Thyroid gland (tissue), 4 donors: ENCODE measurements at regions not wholly inside any gene's neighbourhood (a gene's known extent, or its start where the extent isn't known, plus 50 kb on each side); places are given as distances from the start of the nearest gene placed in this dataset.
"Not testable (repeated sequence)": the region's sequence is repeated elsewhere in the genome, so short reads cannot be mapped to it uniquely, and the experiment has no call there.

Experiments used
- DNase-seq, 2 donors: peaks; one replicate each; pipeline ENCODE4 v3.0.0-alpha.2; 2019
- H3K27ac ChIP-seq, 3 donors: fragments of 200-600 bp; sonication (generic); 1 replicate in 2 of 3; 2 replicates in 1 of 3; pipeline ENCODE4 v1.5.1; 2016 to 2019; ENCODE audit warnings: mild to moderate bottlenecking in 1 of 3, moderate library complexity in 1 of 3
- H3K27me3 ChIP-seq: fragments of 200-600 bp; sonication (generic); one replicate; pipeline ENCODE4 v1.5.1; 2019
- H3K36me3 ChIP-seq, 2 donors: fragments of 200-600 bp; sonication (generic); one replicate each; pipeline ENCODE4 v1.5.1; 2016 to 2019
- H3K4me1 ChIP-seq, 2 donors: fragments of 200-600 bp; sonication (generic); one replicate each; pipeline ENCODE4 v1.5.1; 2017 to 2019
- H3K4me3 ChIP-seq, 3 donors: fragments of 200-600 bp; sonication (generic); replicated peaks in 1 of 3; 1 replicate in 2 of 3; 2 replicates in 1 of 3; pipeline ENCODE4 v1.5.1; 2016; ENCODE audit warnings: mild to moderate bottlenecking in 1 of 3
- H3K9me3 ChIP-seq: fragments of 200-600 bp; sonication (generic); one replicate; pipeline ENCODE4 v1.5.1; 2017
- CTCF ChIP-seq, 6 experiments: fragments of 200-600 bp in 3 of 6; fragments of 450-650 bp in 3 of 6; sonication (generic) in 3 of 6; IDR thresholded peaks; one replicate each; pipeline ENCODE4 v1.5.1; 2016 to 2019; ENCODE audit warnings: antibody characterized with exemption in 6 of 6, mild to moderate bottlenecking in 2 of 6, inconsistent platforms in 1 of 6, moderate library complexity in 1 of 6
- POLR2A ChIP-seq, 2 donors: fragments of 450-650 bp; IDR thresholded peaks; one replicate each; pipeline ENCODE4 v1.6.1; 2017; ENCODE audit warnings: antibody characterized with exemption in 2 of 2, mild to moderate bottlenecking in 2 of 2, moderate library complexity in 1 of 2
- WGBS, 2 donors: methylation state at CpG; one replicate each; pipeline ENCODE4 v1.1.5; 2017; 5-methylcytosine and 5-hydroxymethylcytosine counted together
- intact Hi-C: fragments of 100-400 bp; cut with DNase I; formaldehyde crosslinking; loops from one replicate; pipeline ENCODE4 v1.15.1; 2023

- DNase-seq, result peak; percentile 43 to 47
- H3K27ac ChIP-seq, result peak overlapping the region in 1 of 3 donors; percentile 43
- intact Hi-C loops, result no loop called here
Observed at GRCh38 chr1:197994907-197995407, 77.8 kb downstream of the LHX9 start.

GRCh38 chr1:197995408-197996258, 78.5 kb downstream of the LHX9 start:
- intact Hi-C loops, result no loop called here
- DNase-seq, result no peak
- Histone ChIP-seq H3K27me3 (no peaks in the 10 kb centered on the region), H3K9me3 (no peaks in the 10 kb centered on the region), H3K36me3 (no peaks in the 10 kb centered on the region), H3K4me3 (no peak overlapping the region), H3K27ac (peak overlapping the region in 1 of 3 donors; percentile 43), H3K4me1 (no peaks in the 10 kb centered on the region)
- 63 to 70% methylated on average over 6 of the region's 6 CpGs for WGBS, 2 donors
- TF ChIP-seq CTCF (IDR thresholded peaks at IDR 0.05) (no peak), POLR2A (IDR thresholded peaks at IDR 0.05) (no peak)

More at GRCh38 chr1:197994907-197995407, 77.8 kb downstream of the LHX9 start:
- 33 to 47% methylated on average over 7 of the region's 7 CpGs for WGBS, 2 donors
- H3K36me3 ChIP-seq, result no peaks in the 10 kb centered on the region
- H3K9me3 ChIP-seq, result no peaks in the 10 kb centered on the region
- no peak overlapping the region for H3K4me3 ChIP-seq
- H3K27me3 ChIP-seq, result no peaks in the 10 kb centered on the region
- TF ChIP-seq POLR2A (IDR thresholded peaks at IDR 0.05) (no peak), CTCF (IDR thresholded peaks at IDR 0.05) (no peak)
- H3K4me1 ChIP-seq, result no peaks in the 10 kb centered on the region

GRCh38 chr1:197996259-197996512, 79.0 kb downstream of the LHX9 start:
- H3K4me3 ChIP-seq, H3K36me3 ChIP-seq, H3K9me3 ChIP-seq, H3K27me3 ChIP-seq, intact Hi-C loops, H3K4me1 ChIP-seq, DNase-seq, H3K27ac ChIP-seq: not testable (repeated sequence)
- 98 to 100% methylated on average over 3 of the region's 3 CpGs for WGBS, 2 donors

GRCh38 chr1:197998110-197998509, 80.9 kb downstream of the LHX9 start:
- Histone ChIP-seq H3K27me3 (no peaks in the 10 kb centered on the region), H3K9me3 (no peaks in the 10 kb centered on the region), H3K27ac (no peak overlapping the region), H3K36me3 (no peaks in the 10 kb centered on the region), H3K4me1 (no peaks in the 10 kb centered on the region), H3K4me3 (no peak overlapping the region)
- 71 to 81% methylated on average over 5 of the region's 5 CpGs for WGBS, 2 donors
- TF ChIP-seq POLR2A (IDR thresholded peaks at IDR 0.05), result no peak
- no peak for TF ChIP-seq CTCF (IDR thresholded peaks at IDR 0.05)
- no peak for DNase-seq
- intact Hi-C loops, result no loop called here

- 78 to 80% methylated on average over 3 of the region's 3 CpGs for WGBS, 2 donors
- Histone ChIP-seq H3K9me3 (no peaks in the 10 kb centered on the region), H3K27me3 (no peaks in the 10 kb centered on the region), H3K27ac (no peak overlapping the region), H3K36me3 (no peaks in the 10 kb centered on the region), H3K4me3 (no peak overlapping the region), H3K4me1 (no peaks in the 10 kb centered on the region)
- TF ChIP-seq POLR2A (IDR thresholded peaks at IDR 0.05) (no peak), CTCF (IDR thresholded peaks at IDR 0.05) (no peak)
- intact Hi-C loops, result no loop called here
- DNase-seq, result no peak
Observed at GRCh38 chr1:198001776-198002408, 84.7 kb downstream of the LHX9 start.
